GM18907 (cell line): ENCODE measurements at regions not wholly inside any gene's neighbourhood (a gene's known extent, or its start where the extent isn't known, plus 50 kb on each side); places are given as distances from the start of the nearest gene placed in this dataset.
A peak's percentile ranks its signal among the peaks of the same experiment; 100 is the strongest.
"Not testable (repeated sequence)": the region's sequence is repeated elsewhere in the genome, so short reads cannot be mapped to it uniquely, and the experiment has no call there.

Experiments used
- ATAC-seq: cut with Tn5 transposase; IDR thresholded peaks from one replicate; pipeline ENCODE4 v1.9.1; 2021; ENCODE audit warnings: mild to moderate bottlenecking, moderate library complexity; ENCODE audit not compliant: unreplicated experiment

- no peak for ATAC-seq
These were observed 85.5 kb downstream of the PRR15 start for GRCh38 chr7:29649028-29649716.

GRCh38 chr7:29649876-29650275 lies 86.2 kb downstream of the PRR15 start:
- ATAC-seq, result no peak

DNA sequence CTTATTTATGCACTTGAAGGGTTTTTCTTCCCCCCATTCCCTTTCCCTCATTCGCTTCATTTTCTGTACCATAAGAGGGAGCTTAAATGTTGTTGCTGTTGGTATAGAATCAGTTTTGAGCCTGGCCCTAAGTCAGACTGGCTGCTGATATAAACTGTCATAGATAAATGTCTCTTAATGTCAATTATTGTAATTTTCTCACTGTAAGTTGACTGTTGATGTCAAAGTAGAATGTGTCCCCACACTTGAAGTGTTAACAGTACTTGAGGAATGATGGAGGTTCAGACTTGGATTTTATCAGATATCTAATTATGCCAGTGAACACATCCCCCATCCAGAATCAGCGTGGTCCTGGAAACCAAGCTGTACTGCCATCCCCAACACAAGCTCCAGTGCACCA lies 87.8 kb downstream of the PRR15 start:
- ATAC-seq, result no peak

GRCh38 chr7:29652556-29652955 lies 88.9 kb downstream of the PRR15 start:
- ATAC-seq, result no peak

DNA sequence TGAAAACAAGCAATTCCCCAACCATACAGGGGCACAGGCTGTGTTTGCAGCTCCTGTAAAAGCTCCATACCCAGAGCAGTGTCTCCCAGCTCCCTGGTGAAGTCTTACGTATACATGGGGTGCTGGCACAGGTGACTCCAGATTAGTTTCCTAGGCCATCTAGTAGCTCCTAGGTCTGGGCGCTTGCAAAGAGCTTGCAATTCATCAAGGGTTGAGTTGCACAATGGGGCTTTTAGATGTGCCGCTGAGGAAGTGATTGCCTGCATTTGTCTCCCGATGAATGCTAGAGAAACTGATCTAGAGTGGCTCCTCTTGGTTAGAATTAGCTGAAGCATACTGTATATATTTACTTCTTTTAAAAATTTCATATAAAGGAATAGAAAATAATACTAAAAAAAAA lies 90.7 kb downstream of the PRR15 start:
- ATAC-seq, result not testable (repeated sequence)

DNA sequence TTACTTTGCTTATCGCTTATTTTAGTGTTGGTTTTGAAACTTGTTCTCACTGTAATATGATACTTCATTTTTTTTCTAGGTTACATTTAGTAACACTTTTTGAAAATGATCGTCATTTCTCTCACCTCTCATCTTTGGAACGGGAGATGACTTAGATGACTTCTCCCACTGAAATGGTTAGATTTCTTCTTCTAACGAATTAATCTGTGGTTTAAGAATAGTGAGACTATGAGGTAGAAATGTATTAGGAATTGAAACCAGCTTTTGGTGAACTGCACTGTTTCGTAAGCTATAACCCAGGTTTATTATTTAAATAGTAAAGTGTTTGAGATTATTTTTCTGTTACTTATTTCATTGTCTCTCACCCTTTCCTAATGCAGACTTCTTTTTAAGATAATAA lies 93.7 kb downstream of the PRR15 start:
- no peak for ATAC-seq

DNA sequence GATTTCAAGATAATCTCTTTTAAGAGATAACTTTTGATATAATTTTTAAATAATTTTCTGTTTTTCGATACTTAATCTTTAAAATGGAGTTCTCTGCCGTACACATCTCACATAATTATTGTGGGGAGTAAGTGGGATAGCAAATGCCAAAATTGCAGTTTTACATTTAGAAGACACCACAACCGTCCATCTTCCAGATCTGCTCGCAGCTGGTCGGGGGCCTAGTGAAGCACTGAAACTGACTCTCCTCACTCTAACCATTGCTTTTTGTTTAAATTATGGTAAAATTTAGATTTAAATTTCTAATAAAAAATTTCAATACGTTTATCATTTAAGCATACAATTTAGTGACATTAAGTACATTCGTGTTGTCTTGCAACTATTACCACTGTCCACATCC lies 94.2 kb downstream of the PRR15 start:
- ATAC-seq, result no peak

DNA sequence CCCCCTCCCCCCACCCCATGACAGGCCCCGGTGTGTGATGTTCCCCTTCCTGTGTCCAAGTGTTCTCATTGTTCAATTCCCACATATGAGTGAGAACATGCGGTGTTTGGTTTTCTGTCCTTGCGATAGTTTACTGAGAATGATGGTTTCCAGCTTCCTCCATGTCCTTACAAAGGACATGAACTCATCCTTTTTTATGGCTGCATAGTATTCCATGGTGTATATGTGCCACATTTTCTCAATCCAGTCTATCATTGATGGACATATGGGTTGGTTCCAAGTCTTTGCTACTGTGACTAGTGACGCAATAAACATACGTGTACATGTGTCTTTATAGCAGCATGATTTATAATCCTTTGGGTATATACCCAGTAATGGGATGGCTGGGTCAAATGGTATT lies 95.6 kb downstream of the PRR15 start:
- ATAC-seq, result not testable (repeated sequence)

GRCh38 chr7:29662899-29663298 lies 99.3 kb downstream of the PRR15 start:
- not testable (repeated sequence) for ATAC-seq

GRCh38 chr7:29664999-29665398 lies 101.4 kb downstream of the PRR15 start:
- not testable (repeated sequence) for ATAC-seq

DNA sequence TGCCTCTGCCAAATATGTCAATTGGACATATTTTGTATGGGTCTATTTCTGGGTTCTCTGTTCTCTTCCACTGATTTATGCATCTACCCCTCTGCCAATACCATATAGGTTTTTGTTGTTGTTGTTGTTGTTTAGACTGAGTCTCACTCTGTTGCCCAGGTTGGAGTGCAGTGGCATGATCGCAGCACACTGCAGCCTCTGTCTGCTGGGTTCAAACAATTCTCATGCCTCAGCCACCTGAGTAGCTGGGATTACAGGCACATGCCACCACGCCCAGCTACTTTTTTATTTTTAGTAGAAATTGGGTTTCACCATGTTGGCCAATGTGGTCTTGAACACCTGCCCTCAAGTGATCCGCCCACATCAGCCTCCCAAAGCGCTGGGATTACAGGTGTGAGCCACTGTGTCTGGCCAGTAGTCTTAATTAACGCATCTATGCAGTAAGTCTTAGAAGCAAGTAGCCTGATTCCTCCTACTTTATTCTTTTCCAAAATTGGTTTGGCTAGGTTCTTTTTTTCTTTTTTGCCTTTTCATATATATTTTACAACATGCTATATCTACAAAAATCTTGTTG lies 103.5 kb downstream of the PRR15 start:
- not testable (repeated sequence) for ATAC-seq

DNA sequence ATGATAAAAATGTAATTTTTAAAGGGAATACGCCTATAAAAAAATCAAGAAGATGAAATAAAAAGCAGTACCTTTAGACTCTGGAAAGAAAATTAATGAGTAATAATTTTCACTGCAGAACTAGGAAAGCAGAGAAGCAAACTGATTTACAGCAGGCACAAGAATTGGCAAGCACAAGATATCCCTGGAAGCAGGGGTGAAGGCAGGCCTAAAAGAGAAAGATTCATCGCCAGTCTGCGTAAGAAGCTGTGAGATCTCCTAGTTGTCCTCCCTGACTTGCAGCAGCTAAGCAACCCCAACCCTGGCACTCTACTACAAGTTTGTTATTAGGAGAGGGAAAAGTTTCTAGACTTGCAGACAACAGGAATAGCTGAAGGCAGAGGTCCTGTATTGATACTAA lies 107.7 kb downstream of the PRR15 start:
- not testable (repeated sequence) for ATAC-seq

- ATAC-seq, result not testable (repeated sequence)
These were observed 110.0 kb downstream of the PRR15 start for GRCh38 chr7:29673635-29674034.

GRCh38 chr7:29674626-29675025 lies 111.0 kb downstream of the PRR15 start:
- ATAC-seq, result not testable (repeated sequence)

GRCh38 chr7:29677254-29677653 lies 113.6 kb downstream of the PRR15 start:
- ATAC-seq, result not testable (repeated sequence)

GRCh38 chr7:29679963-29680362 lies 116.3 kb downstream of the PRR15 start:
- not testable (repeated sequence) for ATAC-seq

DNA sequence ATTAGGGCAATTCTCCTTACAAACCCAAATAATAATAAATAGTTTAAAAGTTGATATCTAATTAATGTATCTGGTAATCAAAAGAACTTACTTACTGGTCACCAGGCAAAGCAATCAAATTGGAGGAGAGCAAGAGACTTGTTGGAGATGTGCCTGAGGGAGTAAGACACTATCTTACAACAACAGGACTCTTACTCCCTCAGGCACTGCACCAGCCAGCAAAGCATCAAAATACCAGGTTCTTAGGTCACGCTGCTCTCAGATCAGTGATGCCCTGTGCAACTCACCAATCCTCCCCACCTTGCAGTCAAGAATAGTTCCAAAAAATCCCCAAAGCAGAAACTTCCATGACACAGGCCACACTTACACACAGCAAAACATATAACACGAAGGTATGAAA lies 117.0 kb downstream of the PRR15 start:
- ATAC-seq, result not testable (repeated sequence)

GRCh38 chr7:29684151-29684786 lies 120.6 kb downstream of the PRR15 start:
- ATAC-seq, result peak; percentile 30

- ATAC-seq, result peak; percentile 82
These were observed 121.3 kb upstream of the WIPF3 start for GRCh38 chr7:29684787-29685650.

DNA sequence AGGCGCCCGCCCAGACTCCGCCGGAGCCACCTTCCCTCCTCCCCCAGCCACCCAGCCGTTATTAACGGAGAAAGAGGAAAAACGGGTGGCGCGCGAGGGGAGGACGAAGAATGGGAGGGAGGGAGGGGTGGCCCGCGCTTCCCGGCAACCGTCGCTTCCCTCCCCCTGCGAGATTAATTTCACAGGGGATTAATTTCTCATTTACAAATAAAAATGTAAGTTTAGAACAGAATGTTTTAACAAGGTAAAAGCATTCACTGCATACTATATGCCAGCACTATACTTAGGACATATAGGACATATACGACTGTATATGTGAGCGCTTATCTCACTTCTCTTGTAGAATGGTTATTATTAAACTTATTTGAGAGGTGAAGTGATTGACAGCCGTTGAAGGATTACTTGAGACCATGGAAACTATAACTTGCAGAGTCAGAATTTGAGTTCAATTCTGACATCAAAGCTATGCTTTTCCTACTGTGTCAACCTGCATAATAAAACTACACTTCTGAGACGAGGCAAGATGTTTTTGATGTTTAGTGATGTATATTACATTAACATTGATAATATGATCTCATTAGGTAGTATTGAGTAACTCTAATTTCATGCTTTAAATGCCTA lies 120.5 kb upstream of the WIPF3 start:
- ATAC-seq, result not testable (repeated sequence)

DNA sequence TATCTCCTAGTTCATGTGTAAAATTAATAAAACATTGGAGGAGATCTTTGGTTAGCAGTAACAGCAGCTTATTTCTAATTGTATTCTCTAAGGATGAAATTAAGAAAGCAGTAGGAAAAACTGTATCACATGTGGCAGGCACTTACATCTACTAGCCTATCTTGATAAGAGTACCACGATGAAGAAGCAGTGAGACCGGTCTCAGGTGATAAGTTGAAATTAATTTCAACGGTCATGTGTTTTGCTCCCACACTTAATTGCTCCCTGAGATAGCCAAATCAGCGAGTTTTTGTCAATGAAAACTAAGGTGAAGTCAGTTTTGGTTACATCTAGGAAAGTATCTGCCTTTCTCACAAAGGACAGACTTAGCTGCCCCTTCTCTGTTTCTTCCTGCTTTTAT lies 115.8 kb upstream of the WIPF3 start:
- ATAC-seq, result not testable (repeated sequence)
